Neuronal stem cell (in vitro differentiated cells): ENCODE measurements at regions not wholly inside any gene's neighbourhood (a gene's known extent, or its start where the extent isn't known, plus 50 kb on each side); places are given as distances from the start of the nearest gene placed in this dataset.

ENCODE experiments used
- DNase-seq: peaks from one replicate; pipeline ENCODE4 v3.0.0-alpha.2; 2013; ENCODE audit warnings: low spot score
- H2AFZ ChIP-seq: one replicate; pipeline ENCODE4 v1.6.1; 2013; ENCODE audit warnings: mild to moderate bottlenecking, low read length, inconsistent platforms
- H2AK5ac ChIP-seq: 2 replicates; pipeline ENCODE4 v1.6.1; 2013; ENCODE audit warnings: low read depth, mild to moderate bottlenecking, inconsistent platforms, low read length, moderate library complexity, mixed read lengths
- H2BK120ac ChIP-seq: 2 replicates; pipeline ENCODE4 v1.6.1; 2013; ENCODE audit warnings: low read depth, mild to moderate bottlenecking, inconsistent platforms, low read length, moderate library complexity, mixed read lengths
- H2BK12ac ChIP-seq: one replicate; pipeline ENCODE4 v1.6.1; 2013; ENCODE audit warnings: low read length, inconsistent platforms
- H2BK15ac ChIP-seq: 2 replicates; pipeline ENCODE4 v1.6.1; 2013; ENCODE audit warnings: mild to moderate bottlenecking, low read length, inconsistent platforms, mixed read lengths
- H2BK5ac ChIP-seq: one replicate; pipeline ENCODE4 v1.6.1; 2013; ENCODE audit warnings: inconsistent platforms, mild to moderate bottlenecking, low read length, moderate library complexity
- H3K14ac ChIP-seq: one replicate; pipeline ENCODE4 v1.6.1; 2013; ENCODE audit warnings: low read length, inconsistent platforms
- H3K18ac ChIP-seq: 2 replicates; pipeline ENCODE4 v1.6.1; 2013; ENCODE audit warnings: low read length, inconsistent platforms
- H3K23ac ChIP-seq: 2 replicates; pipeline ENCODE4 v1.6.1; 2013; ENCODE audit warnings: low read depth, mild to moderate bottlenecking, mixed read lengths, low read length, inconsistent platforms; ENCODE audit not compliant: poor library complexity
- H3K27ac ChIP-seq: replicated peaks from 3 replicates; pipeline ENCODE4 v1.5.1; 2013; ENCODE audit warnings: low read length, inconsistent platforms
- H3K27me3 ChIP-seq, 3 experiments: 2 replicates each; pipeline ENCODE4 v1.6.1; 2013; ENCODE audit warnings: low read length in 3 of 3, mild to moderate bottlenecking in 2 of 3, inconsistent platforms in 1 of 3, low read depth in 1 of 3, mixed read lengths in 1 of 3, moderate library complexity in 1 of 3; ENCODE audit not compliant: control insufficient read depth in 3 of 3, insufficient read depth in 3 of 3
- H3K36me3 ChIP-seq, 2 donors: replicated peaks in 1 of 2; 2 replicates each; pipeline ENCODE4 v1.6.1; 2013; ENCODE audit warnings: low read length in 2 of 2; ENCODE audit not compliant: control insufficient read depth in 2 of 2, insufficient read depth in 2 of 2
- H3K4ac ChIP-seq: 2 replicates; pipeline ENCODE4 v1.6.1; 2013; ENCODE audit warnings: inconsistent platforms, mild to moderate bottlenecking, low read length, moderate library complexity
- H3K4me1 ChIP-seq, 2 donors: 1 replicate in 1 of 2; 2 replicates in 1 of 2; pipeline ENCODE4 v1.6.1; 2013; ENCODE audit warnings: low read length in 2 of 2, low read depth in 1 of 2; ENCODE audit not compliant: control insufficient read depth in 2 of 2, insufficient read depth in 1 of 2
- H3K4me2 ChIP-seq: one replicate; pipeline ENCODE4 v1.6.1; 2013; ENCODE audit warnings: mild to moderate bottlenecking, low read length, inconsistent platforms; ENCODE audit not compliant: insufficient read depth, poor library complexity, severe bottlenecking
- H3K4me3 ChIP-seq, 2 donors: 2 replicates each; pipeline ENCODE4 v1.5.1; 2013; ENCODE audit warnings: low read length in 2 of 2, mild to moderate bottlenecking in 2 of 2, inconsistent platforms in 1 of 2, moderate library complexity in 1 of 2
- H3K79me1 ChIP-seq: one replicate; pipeline ENCODE4 v1.6.1; 2013; ENCODE audit warnings: low read depth, mild to moderate bottlenecking, inconsistent platforms, low read length, moderate library complexity
- H3K9ac ChIP-seq: one replicate; pipeline ENCODE4 v1.6.1; 2013; ENCODE audit warnings: mild to moderate bottlenecking, low read depth, low read length, inconsistent platforms; ENCODE audit not compliant: poor library complexity
- H3K9me3 ChIP-seq, 2 donors: replicated peaks in 1 of 2; 2 replicates each; pipeline versions ENCODE3 to v1.6.1; 2013; ENCODE audit warnings: low read length in 2 of 2, mild to moderate bottlenecking in 2 of 2, inconsistent platforms in 1 of 2, low read depth in 1 of 2, mixed read lengths in 1 of 2, moderate library complexity in 1 of 2; ENCODE audit not compliant: control insufficient read depth in 2 of 2, insufficient read depth in 1 of 2
- H4K8ac ChIP-seq: one replicate; pipeline ENCODE4 v1.6.1; 2013; ENCODE audit warnings: low read depth, mild to moderate bottlenecking, inconsistent platforms, low read length, moderate library complexity
- H4K91ac ChIP-seq: one replicate; pipeline ENCODE4 v1.6.1; 2013; ENCODE audit warnings: low read length, low read depth, mild to moderate bottlenecking, inconsistent platforms; ENCODE audit not compliant: poor library complexity
- WGBS, 2 donors: extraction: QIAGEN DNeasy Blood & Tissue Kit; methylation state at CpG; one replicate each; pipeline ENCODE4 v1.1.7; 2013; ENCODE audit warnings: missing lambda C conversion rate in 2 of 2, mixed read lengths in 1 of 2; ENCODE audit not compliant: insufficient read length in 2 of 2, insufficient replicate concordance in 1 of 2; ENCODE audit errors: extremely low coverage in 2 of 2; 5-methylcytosine and 5-hydroxymethylcytosine counted together

- H3K79me1 ChIP-seq = no peaks in the 10 kb centered on the region
- H2BK15ac ChIP-seq = no peak overlapping the region
- H3K4me2 ChIP-seq = no peak overlapping the region
- no peak overlapping the region for H3K23ac ChIP-seq
- no peaks in the 10 kb centered on the region for H3K9me3 ChIP-seq
- H3K4ac ChIP-seq = no peak overlapping the region
- H3K4me1 ChIP-seq = no peaks in the 10 kb centered on the region
- no peak for DNase-seq
- H2BK5ac ChIP-seq = no peak overlapping the region
- no peak overlapping the region for H2BK120ac ChIP-seq
- H3K27ac ChIP-seq = no peak overlapping the region
- H3K9ac ChIP-seq = no peak overlapping the region
- no peak overlapping the region for H4K8ac ChIP-seq
- WGBS, 2 donors = no CpG with 5 or more reads among the region's 8 CpGs
- no peak overlapping the region for H2BK12ac ChIP-seq
- H4K91ac ChIP-seq = no peak overlapping the region
- no peak overlapping the region for H3K14ac ChIP-seq
- no peak overlapping the region for H3K18ac ChIP-seq
- no peak overlapping the region for H3K4me3 ChIP-seq
- H3K36me3 ChIP-seq = no peaks in the 10 kb centered on the region
- H3K27me3 ChIP-seq = no peaks in the 10 kb centered on the region
- H2AK5ac ChIP-seq = no peak overlapping the region
- H2AFZ ChIP-seq = no peak overlapping the region
These were observed 93.1 kb upstream of the ZPBP start for GRCh38 chr7:50185951-50186682.

GRCh38 chr7:50185208-50185607 is 92.2 kb upstream of the ZPBP start:
- H3K14ac ChIP-seq = no peak overlapping the region
- H2BK5ac ChIP-seq = no peak overlapping the region
- H3K18ac ChIP-seq = no peak overlapping the region
- no peak overlapping the region for H3K27ac ChIP-seq
- no peak overlapping the region for H4K8ac ChIP-seq
- no peak overlapping the region for H3K4ac ChIP-seq
- H2BK15ac ChIP-seq = no peak overlapping the region
- H3K4me1 ChIP-seq = no peaks in the 10 kb centered on the region
- H4K91ac ChIP-seq = no peak overlapping the region
- no peaks in the 10 kb centered on the region for H3K9me3 ChIP-seq
- no peak overlapping the region for H3K9ac ChIP-seq
- H3K4me2 ChIP-seq = no peak overlapping the region
- H3K27me3 ChIP-seq = no peaks in the 10 kb centered on the region
- H2AFZ ChIP-seq = no peak overlapping the region
- H2BK120ac ChIP-seq = no peak overlapping the region
- H3K23ac ChIP-seq = no peak overlapping the region
- H3K79me1 ChIP-seq = no peaks in the 10 kb centered on the region
- no CpG with 5 or more reads among the region's 4 CpGs for WGBS, 2 donors
- no peaks in the 10 kb centered on the region for H3K36me3 ChIP-seq
- no peak overlapping the region for H2AK5ac ChIP-seq
- no peak overlapping the region for H3K4me3 ChIP-seq
- DNase-seq = no peak
- H2BK12ac ChIP-seq = no peak overlapping the region

- Histone ChIP-seq H3K4me2 (no peak overlapping the region), H3K36me3 (no peaks in the 10 kb centered on the region), H2AFZ (no peak overlapping the region), H3K79me1 (no peaks in the 10 kb centered on the region), H3K9me3 (no peaks in the 10 kb centered on the region), H2BK5ac (no peak overlapping the region), H2BK12ac (no peak overlapping the region), H2BK15ac (no peak overlapping the region), H4K91ac (no peak overlapping the region), H3K27ac (no peak overlapping the region), H3K27me3 (no peaks in the 10 kb centered on the region), H3K18ac (no peak overlapping the region), H3K23ac (no peak overlapping the region), H3K14ac (no peak overlapping the region), H3K4me3 (no peak overlapping the region), H3K4ac (no peak overlapping the region), H4K8ac (no peak overlapping the region), H3K4me1 (no peaks in the 10 kb centered on the region), H2BK120ac (no peak overlapping the region), H3K9ac (no peak overlapping the region), H2AK5ac (no peak overlapping the region)
- no peak for DNase-seq
- no CpG with 5 or more reads among the region's 11 CpGs for WGBS, 2 donors
These were observed 91.4 kb upstream of the ZPBP start for GRCh38 chr7:50184271-50184990.

- no peaks in the 10 kb centered on the region for H3K79me1 ChIP-seq
- no peak overlapping the region for H3K4me2 ChIP-seq
- DNase-seq = no peak
These were observed 89.7 kb upstream of the ZPBP start for GRCh38 chr7:50182759-50183158.

More at GRCh38 chr7:50182759-50183158, 89.7 kb upstream of the ZPBP start:
- Histone ChIP-seq H4K8ac (no peak overlapping the region), H2AFZ (no peak overlapping the region), H3K9me3 (no peaks in the 10 kb centered on the region), H3K36me3 (no peaks in the 10 kb centered on the region), H2BK120ac (no peak overlapping the region), H2AK5ac (no peak overlapping the region), H3K18ac (no peak overlapping the region), H3K9ac (no peak overlapping the region), H3K23ac (no peak overlapping the region), H3K4ac (no peak overlapping the region), H2BK12ac (no peak overlapping the region), H3K4me3 (no peak overlapping the region), H2BK5ac (no peak overlapping the region), H2BK15ac (no peak overlapping the region), H3K27me3 (no peaks in the 10 kb centered on the region), H3K4me1 (no peaks in the 10 kb centered on the region), H3K14ac (no peak overlapping the region), H4K91ac (no peak overlapping the region), H3K27ac (no peak overlapping the region)
- no CpG with 5 or more reads among the region's 3 CpGs for WGBS, 2 donors
